Upper lobe of left lung (tissue), 6 donors: ENCODE measurements at regions not wholly inside any gene's neighbourhood (a gene's known extent, or its start where the extent isn't known, plus 50 kb on each side); places are given as distances from the start of the nearest gene placed in this dataset.
A peak's percentile ranks its signal among the peaks of the same experiment; 100 is the strongest.

Experiments used
- ATAC-seq, 2 donors: fragments of 200-7000 bp; cut with Tn5 transposase; one replicate each; pipeline ENCODE4 v1.9.1; 2022; ENCODE audit warnings: mild to moderate bottlenecking in 2 of 2, moderate library complexity in 2 of 2; ENCODE audit not compliant: low FRiP score in 2 of 2
- DNase-seq, 2 donors: peaks; one replicate each; pipeline ENCODE4 v3.0.0-alpha.2; 2019 to 2020
- H3K27ac ChIP-seq, 4 donors: fragments of 200-600 bp; sonication (generic); one replicate each; pipeline ENCODE4 v1.5.1; 2016 to 2019
- H3K27me3 ChIP-seq, 4 donors: fragments of 200-600 bp; sonication (generic); one replicate each; pipeline ENCODE4 v1.5.1; 2017 to 2019
- H3K36me3 ChIP-seq, 4 donors: fragments of 200-600 bp; sonication (generic); one replicate each; pipeline ENCODE4 v1.5.1; 2016 to 2019
- H3K4me1 ChIP-seq, 4 donors: fragments of 200-600 bp; sonication (generic); one replicate each; pipeline ENCODE4 v1.5.1; 2018 to 2019
- H3K4me3 ChIP-seq, 4 donors: fragments of 200-600 bp; sonication (generic); one replicate each; pipeline ENCODE4 v1.5.1; 2017 to 2019; ENCODE audit warnings: mild to moderate bottlenecking in 2 of 4, moderate library complexity in 1 of 4
- H3K9me3 ChIP-seq, 4 donors: fragments of 200-600 bp; sonication (generic); one replicate each; pipeline ENCODE4 v1.5.1; 2018 to 2019
- CTCF ChIP-seq, 6 experiments: fragments of 450-650 bp in 4 of 6; fragments of 200-600 bp in 2 of 6; sonication (generic) in 2 of 6; IDR thresholded peaks; one replicate each; pipeline ENCODE4 v1.5.1; 2016 to 2019; ENCODE audit warnings: antibody characterized with exemption in 6 of 6
- EP300 ChIP-seq, 4 donors: sonication (generic); formaldehyde crosslinking; IDR thresholded peaks; one replicate each; pipeline ENCODE4 v1.5.1; 2017; ENCODE audit warnings: antibody characterized with exemption in 4 of 4, control low read depth in 2 of 4
- POLR2A ChIP-seq, 4 donors: fragments of 450-650 bp; IDR thresholded peaks; one replicate each; pipeline ENCODE4 v1.5.1; 2016 to 2017; ENCODE audit warnings: antibody characterized with exemption in 4 of 4, mild to moderate bottlenecking in 2 of 4
- POLR2AphosphoS5 ChIP-seq, 2 donors: sonication (generic); formaldehyde crosslinking; IDR thresholded peaks; one replicate each; pipeline ENCODE4 v1.5.1; 2017; ENCODE audit warnings: antibody characterized with exemption in 2 of 2
- WGBS, 2 donors: methylation state at CpG; one replicate each; pipeline ENCODE4 v1.1.5; 2017 to 2018; 5-methylcytosine and 5-hydroxymethylcytosine counted together
- donor health status: DM: no; HTN: no; CAD: no; lungs with moderate emphysema.
- donor health status: DM: no; HTN: yes; CAD: no; lungs with severe emphysema.

DNA sequence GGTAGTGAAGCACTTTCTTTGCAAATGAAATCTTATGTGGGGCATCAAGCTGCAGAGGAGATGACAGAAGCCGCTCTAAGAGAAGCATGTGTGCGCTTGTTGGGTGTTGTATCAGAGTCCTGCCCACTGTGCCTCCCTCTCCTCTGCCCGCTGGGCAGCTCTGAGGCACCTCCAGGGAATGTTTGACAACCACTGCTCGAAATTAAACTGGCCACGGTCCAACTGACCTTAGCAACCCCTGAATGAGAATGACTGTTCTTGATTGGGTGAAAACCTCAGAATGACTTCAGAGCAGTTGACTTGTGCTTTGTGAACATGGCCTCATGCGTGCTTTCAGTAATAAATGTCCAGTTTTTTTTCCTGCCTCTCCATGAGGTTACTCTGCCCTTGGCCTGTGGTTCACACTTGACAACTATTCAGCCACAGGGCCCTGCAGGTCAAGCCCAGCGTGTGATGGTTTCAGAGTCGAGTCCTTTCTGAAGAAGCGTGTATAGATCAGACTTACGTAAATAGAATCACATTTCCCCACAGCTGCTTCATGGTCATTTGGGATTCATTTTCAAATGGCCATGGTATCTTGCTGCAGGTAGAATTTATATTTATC, 94.9 kb downstream of the SLC4A3 start:
- Histone ChIP-seq H3K27me3 (no peaks in the 10 kb centered on the region), H3K4me3 (no peak overlapping the region), H3K4me1 (no peaks in the 10 kb centered on the region), H3K9me3 (no peaks in the 10 kb centered on the region), H3K36me3 (no peaks in the 10 kb centered on the region), H3K27ac (no peak overlapping the region)
- ATAC-seq (no peak), DNase-seq (no peak)
- no peak for TF ChIP-seq EP300 (IDR thresholded peaks at IDR 0.05)
- no peak for TF ChIP-seq CTCF (IDR thresholded peaks at IDR 0.05)
- no peak for TF ChIP-seq POLR2AphosphoS5 (IDR thresholded peaks at IDR 0.05)
- no peak for TF ChIP-seq POLR2A (IDR thresholded peaks at IDR 0.05)
- 64 to 66% methylated on average over 10 of the region's 10 CpGs for WGBS, 2 donors

GRCh38 chr2:219723311-219723710, 95.9 kb downstream of the SLC4A3 start:
- ATAC-seq, result no peak

DNA sequence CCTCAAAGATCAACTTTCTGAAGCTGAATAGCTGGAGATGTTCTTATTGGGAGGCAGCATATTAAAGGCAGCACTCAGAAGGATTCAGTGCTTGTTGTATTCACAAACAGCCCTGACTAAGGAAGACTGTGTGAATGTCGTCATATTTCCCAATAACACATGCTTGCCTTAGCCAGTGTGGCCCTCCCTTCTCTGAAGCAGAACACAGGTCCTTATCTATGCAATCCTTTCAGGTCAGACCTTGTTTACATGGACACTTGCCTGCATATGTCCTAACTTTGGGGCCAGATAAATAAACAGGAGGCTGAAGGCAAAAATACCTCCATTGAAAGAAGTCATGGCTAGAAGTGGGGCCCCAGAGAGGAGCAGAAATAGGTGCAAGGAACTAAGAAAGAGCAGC, 97.2 kb downstream of the SLC4A3 start:
- Histone ChIP-seq H3K4me1 (no peaks in the 10 kb centered on the region), H3K27me3 (no peaks in the 10 kb centered on the region), H3K27ac (no peak overlapping the region), H3K4me3 (no peak overlapping the region), H3K36me3 (no peaks in the 10 kb centered on the region), H3K9me3 (no peaks in the 10 kb centered on the region)
- 48 to 63% methylated on average over 1 of the region's 1 CpG for WGBS, 2 donors
- no peak for DNase-seq
- ATAC-seq, result peak in 1 of 2 donors; percentile 28
- TF ChIP-seq POLR2AphosphoS5 (IDR thresholded peaks at IDR 0.05) (no peak), EP300 (IDR thresholded peaks at IDR 0.05) (no peak), POLR2A (IDR thresholded peaks at IDR 0.05) (no peak), CTCF (IDR thresholded peaks at IDR 0.05) (no peak)

More at GRCh38 chr2:219723311-219723710, 95.9 kb downstream of the SLC4A3 start:
- Histone ChIP-seq H3K4me1 (no peaks in the 10 kb centered on the region), H3K27ac (no peak overlapping the region), H3K4me3 (no peak overlapping the region), H3K27me3 (no peaks in the 10 kb centered on the region), H3K9me3 (no peaks in the 10 kb centered on the region), H3K36me3 (no peaks in the 10 kb centered on the region)
- no peak for TF ChIP-seq POLR2AphosphoS5 (IDR thresholded peaks at IDR 0.05)
- TF ChIP-seq EP300 (IDR thresholded peaks at IDR 0.05), result no peak
- no peak for TF ChIP-seq POLR2A (IDR thresholded peaks at IDR 0.05)
- TF ChIP-seq CTCF (IDR thresholded peaks at IDR 0.05), result no peak
- WGBS, 2 donors, result 88 to 95% methylated on average over 4 of the region's 4 CpGs
- no peak for DNase-seq

DNA sequence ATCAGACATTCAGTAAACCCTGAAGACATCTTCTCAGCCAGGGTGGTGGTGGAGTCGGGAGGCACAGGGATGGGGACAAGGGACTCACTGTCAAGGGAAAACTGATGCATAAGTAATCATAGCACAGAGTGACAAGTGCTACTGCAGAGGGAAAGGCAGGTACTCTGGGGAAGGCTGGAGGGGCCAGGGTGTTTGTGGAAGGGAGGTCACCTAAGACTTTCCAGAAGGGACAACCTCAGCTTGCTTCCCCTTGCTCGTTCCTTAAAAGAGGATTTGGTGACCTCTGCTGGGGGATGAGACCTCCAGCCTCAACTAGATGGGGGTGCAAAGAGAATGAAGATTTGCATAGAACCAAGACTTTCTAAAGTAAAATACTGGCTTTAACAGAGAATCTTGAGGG, 99.5 kb downstream of the SLC4A3 start:
- 75 to 80% methylated on average over 2 of the region's 2 CpGs for WGBS, 2 donors
- no peak for ATAC-seq

More for the DNA sequence above, 99.5 kb downstream of the SLC4A3 start:
- no peaks in the 10 kb centered on the region for H3K36me3 ChIP-seq
- no peak for DNase-seq
- no peaks in the 10 kb centered on the region for H3K9me3 ChIP-seq
- no peaks in the 10 kb centered on the region for H3K4me1 ChIP-seq
- no peak overlapping the region for H3K27ac ChIP-seq
- H3K27me3 ChIP-seq, result no peaks in the 10 kb centered on the region
- H3K4me3 ChIP-seq, result no peak overlapping the region
- TF ChIP-seq EP300 (IDR thresholded peaks at IDR 0.05), result no peak
- no peak for TF ChIP-seq POLR2A (IDR thresholded peaks at IDR 0.05)
- TF ChIP-seq POLR2AphosphoS5 (IDR thresholded peaks at IDR 0.05), result no peak
- no peak for TF ChIP-seq CTCF (IDR thresholded peaks at IDR 0.05)
